OCI-LY3 (cell line): ENCODE measurements at regions not wholly inside any gene's neighbourhood (a gene's known extent, or its start where the extent isn't known, plus 50 kb on each side); places are given as distances from the start of the nearest gene placed in this dataset.

ENCODE experiments used
- EZH2phosphoT487 ChIP-seq: fragments of 200-600 bp; shearing (Covaris generic); IDR thresholded peaks from 2 replicates; pipeline ENCODE4 v1.6.1; 2018; ENCODE audit warnings: antibody characterized with exemption, mixed run types, low read depth
- TF ChIP-seq, protein P1 (sequence below): fragments of 200-600, 300-600 bp; sonication (generic); IDR thresholded peaks from 2 replicates; pipeline ENCODE4 v1.5.1; 2014; ENCODE audit warnings: antibody characterized with exemption, low read length, low read depth

DNA sequence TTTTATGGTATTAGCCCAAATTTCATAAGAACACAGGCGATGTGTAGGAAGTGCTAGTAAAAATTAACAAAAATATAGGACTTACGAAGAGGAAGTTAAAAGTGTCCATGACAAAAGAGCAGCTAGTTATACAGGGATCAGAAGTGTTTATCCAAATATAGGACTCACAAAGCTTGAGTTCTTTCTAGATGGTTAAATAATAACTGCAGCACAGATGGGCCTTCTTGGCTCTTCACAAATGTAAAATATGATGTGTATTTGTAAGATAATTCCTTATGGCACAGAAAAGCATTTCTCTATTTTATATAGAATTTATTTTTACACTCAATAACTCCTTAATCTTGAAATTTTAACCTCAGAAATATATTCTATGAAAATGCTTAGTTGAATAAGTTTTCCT, 100.9 kb upstream of the SPHKAP start:
- TF ChIP-seq, protein P1, sequence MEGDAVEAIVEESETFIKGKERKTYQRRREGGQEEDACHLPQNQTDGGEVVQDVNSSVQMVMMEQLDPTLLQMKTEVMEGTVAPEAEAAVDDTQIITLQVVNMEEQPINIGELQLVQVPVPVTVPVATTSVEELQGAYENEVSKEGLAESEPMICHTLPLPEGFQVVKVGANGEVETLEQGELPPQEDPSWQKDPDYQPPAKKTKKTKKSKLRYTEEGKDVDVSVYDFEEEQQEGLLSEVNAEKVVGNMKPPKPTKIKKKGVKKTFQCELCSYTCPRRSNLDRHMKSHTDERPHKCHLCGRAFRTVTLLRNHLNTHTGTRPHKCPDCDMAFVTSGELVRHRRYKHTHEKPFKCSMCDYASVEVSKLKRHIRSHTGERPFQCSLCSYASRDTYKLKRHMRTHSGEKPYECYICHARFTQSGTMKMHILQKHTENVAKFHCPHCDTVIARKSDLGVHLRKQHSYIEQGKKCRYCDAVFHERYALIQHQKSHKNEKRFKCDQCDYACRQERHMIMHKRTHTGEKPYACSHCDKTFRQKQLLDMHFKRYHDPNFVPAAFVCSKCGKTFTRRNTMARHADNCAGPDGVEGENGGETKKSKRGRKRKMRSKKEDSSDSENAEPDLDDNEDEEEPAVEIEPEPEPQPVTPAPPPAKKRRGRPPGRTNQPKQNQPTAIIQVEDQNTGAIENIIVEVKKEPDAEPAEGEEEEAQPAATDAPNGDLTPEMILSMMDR = no peak
- TF ChIP-seq EZH2phosphoT487 = no peak
